Vagina (tissue), 2 donors: ENCODE measurements at regions not wholly inside any gene's neighbourhood (a gene's known extent, or its start where the extent isn't known, plus 50 kb on each side); places are given as distances from the start of the nearest gene placed in this dataset.
"Not testable (repeated sequence)": the region's sequence is repeated elsewhere in the genome, so short reads cannot be mapped to it uniquely, and the experiment has no call there.

Source experiments
- DNase-seq, 2 donors: peaks; one replicate each; pipeline ENCODE4 v3.0.0-alpha.2; 2017; ENCODE audit errors: extremely low spot score in 2 of 2
- H3K27ac ChIP-seq: fragments of 200-600 bp; sonication (generic); one replicate; pipeline ENCODE4 v1.5.1; 2019
- H3K27me3 ChIP-seq: fragments of 200-600 bp; sonication (generic); one replicate; pipeline ENCODE4 v1.5.1; 2019
- H3K36me3 ChIP-seq, 2 donors: fragments of 200-600 bp; sonication (generic); one replicate each; pipeline ENCODE4 v1.5.1; 2017 to 2019
- H3K4me1 ChIP-seq: fragments of 200-600 bp; sonication (generic); one replicate; pipeline ENCODE4 v1.5.1; 2019
- H3K4me3 ChIP-seq, 2 donors: fragments of 200-600 bp; sonication (generic); 1 replicate in 1 of 2; 2 replicates in 1 of 2; pipeline ENCODE4 v1.5.1; 2016 to 2019
- H3K9me3 ChIP-seq: fragments of 200-600 bp; sonication (generic); one replicate; pipeline ENCODE4 v1.5.1; 2019
- POLR2A ChIP-seq, 2 donors: fragments of 450-650 bp; IDR thresholded peaks; one replicate each; pipeline ENCODE4 v1.6.1; 2017; ENCODE audit warnings: antibody characterized with exemption in 2 of 2, mild to moderate bottlenecking in 2 of 2, moderate library complexity in 2 of 2
- POLR2AphosphoS5 ChIP-seq, 2 donors: sonication (generic); formaldehyde crosslinking; IDR thresholded peaks; one replicate each; pipeline ENCODE4 v1.9.0; 2017; ENCODE audit warnings: antibody characterized with exemption in 2 of 2, mild to moderate bottlenecking in 2 of 2, low read depth in 1 of 2; ENCODE audit not compliant: insufficient read depth in 1 of 2
- intact Hi-C: fragments of 100-400 bp; cut with DNase I; formaldehyde crosslinking; loops from one replicate; pipeline ENCODE4 v1.15.1; 2023
- TF ChIP-seq, protein P1 (sequence below), 3 experiments: fragments of 450-650 bp in 2 of 3; fragments of 200-600 bp in 1 of 3; sonication (generic) in 1 of 3; IDR thresholded peaks; one replicate each; pipeline ENCODE4 v1.5.1; 2017 to 2019; ENCODE audit warnings: antibody characterized with exemption in 3 of 3, mild to moderate bottlenecking in 2 of 3, moderate library complexity in 2 of 3

DNA sequence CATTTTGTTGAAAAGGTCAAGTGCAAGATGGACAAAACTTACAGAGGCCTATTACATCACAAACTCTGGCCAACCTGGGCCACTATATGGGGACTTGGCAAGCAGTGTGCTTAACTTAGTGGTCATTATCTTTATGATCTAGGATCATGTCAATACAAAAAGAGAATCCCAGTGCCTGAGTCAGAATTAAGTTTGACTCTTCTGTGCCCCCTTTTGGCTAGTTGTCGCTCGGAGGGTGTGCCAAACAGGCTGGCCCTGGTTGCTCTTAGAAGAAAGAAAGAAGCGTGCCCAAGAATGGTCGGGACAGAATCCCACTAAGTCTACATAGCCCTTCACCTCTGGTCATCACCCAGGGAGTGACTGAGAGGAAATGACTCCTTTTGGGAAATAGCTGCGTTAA lies 100.1 kb downstream of the EIF4E start:
- Histone ChIP-seq H3K4me3 (no peak overlapping the region), H3K27ac (no peak overlapping the region), H3K4me1 (no peaks in the 10 kb centered on the region), H3K9me3 (no peaks in the 10 kb centered on the region), H3K36me3 (no peaks in the 10 kb centered on the region), H3K27me3 (no peaks in the 10 kb centered on the region)
- no peak for DNase-seq
- TF ChIP-seq POLR2A (IDR thresholded peaks at IDR 0.05) (no peak), POLR2AphosphoS5 (IDR thresholded peaks at IDR 0.05; ENCODE audit: insufficient read depth in 1 of 2, low read depth in 1 of 2) (no peak)
- TF ChIP-seq, protein P1, sequence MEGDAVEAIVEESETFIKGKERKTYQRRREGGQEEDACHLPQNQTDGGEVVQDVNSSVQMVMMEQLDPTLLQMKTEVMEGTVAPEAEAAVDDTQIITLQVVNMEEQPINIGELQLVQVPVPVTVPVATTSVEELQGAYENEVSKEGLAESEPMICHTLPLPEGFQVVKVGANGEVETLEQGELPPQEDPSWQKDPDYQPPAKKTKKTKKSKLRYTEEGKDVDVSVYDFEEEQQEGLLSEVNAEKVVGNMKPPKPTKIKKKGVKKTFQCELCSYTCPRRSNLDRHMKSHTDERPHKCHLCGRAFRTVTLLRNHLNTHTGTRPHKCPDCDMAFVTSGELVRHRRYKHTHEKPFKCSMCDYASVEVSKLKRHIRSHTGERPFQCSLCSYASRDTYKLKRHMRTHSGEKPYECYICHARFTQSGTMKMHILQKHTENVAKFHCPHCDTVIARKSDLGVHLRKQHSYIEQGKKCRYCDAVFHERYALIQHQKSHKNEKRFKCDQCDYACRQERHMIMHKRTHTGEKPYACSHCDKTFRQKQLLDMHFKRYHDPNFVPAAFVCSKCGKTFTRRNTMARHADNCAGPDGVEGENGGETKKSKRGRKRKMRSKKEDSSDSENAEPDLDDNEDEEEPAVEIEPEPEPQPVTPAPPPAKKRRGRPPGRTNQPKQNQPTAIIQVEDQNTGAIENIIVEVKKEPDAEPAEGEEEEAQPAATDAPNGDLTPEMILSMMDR (IDR thresholded peaks at IDR 0.05): no peak
- intact Hi-C loops: no loop called here

DNA sequence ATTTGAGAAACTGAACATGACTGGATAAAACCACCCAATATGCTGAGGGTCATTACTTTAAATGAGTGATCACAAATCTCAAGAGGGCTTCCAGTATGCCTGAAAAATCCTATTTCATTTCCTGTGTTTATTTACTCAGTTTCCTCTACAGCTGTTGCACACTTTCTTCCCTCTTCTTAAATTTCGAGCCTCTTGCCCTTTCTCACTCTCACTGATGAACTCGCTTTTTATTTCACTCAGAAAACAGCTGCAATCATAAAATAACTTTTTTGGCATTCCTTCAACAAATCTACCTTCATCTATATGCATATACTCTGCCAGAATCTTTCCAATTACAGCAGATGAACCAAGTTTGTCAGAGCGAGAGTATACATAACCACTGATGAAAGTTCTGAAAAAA lies 101.3 kb downstream of the EIF4E start:
- Histone ChIP-seq H3K4me1 (no peaks in the 10 kb centered on the region), H3K9me3 (no peaks in the 10 kb centered on the region), H3K36me3 (no peaks in the 10 kb centered on the region), H3K27ac (no peak overlapping the region), H3K27me3 (no peaks in the 10 kb centered on the region), H3K4me3 (no peak overlapping the region)
- intact Hi-C loops: no loop called here
- no peak for DNase-seq
- TF ChIP-seq POLR2A (IDR thresholded peaks at IDR 0.05) (no peak), POLR2AphosphoS5 (IDR thresholded peaks at IDR 0.05; ENCODE audit: insufficient read depth in 1 of 2, low read depth in 1 of 2) (no peak)
- TF ChIP-seq, protein P1 (IDR thresholded peaks at IDR 0.05): no peak

DNA sequence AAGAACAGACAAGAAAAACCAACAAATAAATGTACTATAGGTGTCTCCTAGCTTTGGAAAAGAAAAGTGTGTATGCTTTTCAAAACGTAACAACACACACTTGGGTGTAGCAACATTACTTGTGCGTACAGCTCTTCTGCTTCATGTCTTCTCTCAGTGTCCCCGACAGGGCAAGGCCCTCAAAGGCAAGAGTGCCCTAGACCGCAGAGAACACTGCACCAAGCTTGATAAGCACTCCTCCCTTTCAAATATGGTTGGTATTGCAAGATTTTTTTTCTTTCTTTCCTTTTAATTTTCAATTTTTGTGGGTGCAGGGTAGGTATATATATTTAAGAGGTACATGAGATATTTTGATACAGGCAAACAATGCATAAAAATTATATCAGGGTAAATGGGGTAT lies 106.8 kb downstream of the EIF4E start:
- Histone ChIP-seq H3K27me3 (no peaks in the 10 kb centered on the region), H3K27ac (no peak overlapping the region), H3K4me3 (no peak overlapping the region), H3K36me3 (no peaks in the 10 kb centered on the region), H3K9me3 (no peaks in the 10 kb centered on the region), H3K4me1 (no peaks in the 10 kb centered on the region)
- TF ChIP-seq POLR2AphosphoS5 (IDR thresholded peaks at IDR 0.05; ENCODE audit: insufficient read depth in 1 of 2, low read depth in 1 of 2) (no peak), POLR2A (IDR thresholded peaks at IDR 0.05) (no peak)
- TF ChIP-seq, protein P1 (IDR thresholded peaks at IDR 0.05): no peak
- intact Hi-C loops: no loop called here
- no peak for DNase-seq

DNA sequence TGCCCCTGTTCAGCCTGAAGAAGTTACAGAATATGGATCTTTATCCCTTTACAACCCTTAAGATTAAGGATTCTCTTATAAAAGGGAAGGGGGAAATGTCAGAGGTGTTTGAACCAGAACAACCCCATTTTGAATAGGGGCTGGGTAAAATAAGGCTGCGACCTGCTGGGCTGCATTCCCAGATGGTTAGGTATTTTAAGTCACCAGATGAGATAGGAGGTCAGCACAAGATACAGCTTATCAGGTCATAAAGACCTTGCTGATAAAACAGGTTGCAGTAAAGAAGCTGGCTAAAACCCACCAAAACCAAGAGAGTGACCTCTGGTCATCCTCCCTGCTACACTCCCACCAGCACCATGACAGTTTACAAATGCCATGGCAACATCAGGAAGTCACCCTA lies 110.8 kb downstream of the EIF4E start:
- H3K36me3 ChIP-seq, H3K27me3 ChIP-seq, DNase-seq, H3K9me3 ChIP-seq, H3K27ac ChIP-seq, intact Hi-C loops, H3K4me1 ChIP-seq, H3K4me3 ChIP-seq: not testable (repeated sequence)

DNA sequence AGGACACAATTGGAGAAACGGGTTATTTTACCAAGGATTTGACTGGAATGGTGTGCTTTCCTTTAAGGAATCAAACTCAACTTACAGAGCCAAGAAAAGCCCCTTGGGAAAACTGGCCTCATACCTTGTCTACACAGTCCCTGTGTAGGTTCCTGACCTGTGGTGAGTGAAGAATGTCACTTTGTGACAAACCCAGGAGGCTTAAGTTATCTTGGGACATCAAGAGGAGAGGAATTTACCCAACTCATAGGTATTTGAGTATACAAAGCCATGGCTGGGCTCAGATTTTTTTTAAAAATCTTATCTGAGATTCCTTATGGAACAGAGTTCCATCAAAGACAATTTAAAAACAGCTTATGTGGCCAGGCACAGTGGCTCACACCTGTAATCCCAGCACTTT lies 112.1 kb downstream of the EIF4E start:
- no peak overlapping the region for H3K4me3 ChIP-seq
- H3K9me3 ChIP-seq: no peaks in the 10 kb centered on the region
- no peaks in the 10 kb centered on the region for H3K4me1 ChIP-seq
- H3K27ac ChIP-seq: no peak overlapping the region
- H3K36me3 ChIP-seq: no peaks in the 10 kb centered on the region
- DNase-seq: no peak
- intact Hi-C loops: no loop called here
- no peak for TF ChIP-seq POLR2AphosphoS5 (IDR thresholded peaks at IDR 0.05; ENCODE audit: insufficient read depth in 1 of 2, low read depth in 1 of 2)
- TF ChIP-seq POLR2A (IDR thresholded peaks at IDR 0.05): no peak
- TF ChIP-seq, protein P1 (IDR thresholded peaks at IDR 0.05): no peak
- H3K27me3 ChIP-seq: no peaks in the 10 kb centered on the region

DNA sequence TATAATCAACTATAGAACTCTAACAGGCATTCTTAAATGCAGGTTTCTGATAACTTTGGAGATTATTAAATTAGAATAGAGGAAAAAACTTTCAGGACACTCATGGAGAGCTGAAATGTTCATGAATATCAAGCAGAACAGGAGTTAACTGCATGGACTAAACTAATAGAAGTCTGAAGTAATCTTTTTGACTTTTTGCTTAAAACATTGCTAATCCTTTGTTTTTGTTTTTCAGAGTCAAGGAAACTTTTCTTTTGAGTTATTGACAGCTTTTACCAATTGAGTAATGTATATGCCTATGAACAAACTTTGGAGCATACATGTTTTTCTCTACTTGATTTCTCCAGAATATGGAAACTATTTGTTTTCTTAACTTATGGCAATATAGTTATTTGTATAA lies 112.5 kb downstream of the EIF4E start:
- intact Hi-C loops: no loop called here
- H3K4me1 ChIP-seq: no peaks in the 10 kb centered on the region
- no peaks in the 10 kb centered on the region for H3K27me3 ChIP-seq
- no peak for TF ChIP-seq POLR2AphosphoS5 (IDR thresholded peaks at IDR 0.05; ENCODE audit: insufficient read depth in 1 of 2, low read depth in 1 of 2)
- TF ChIP-seq, protein P1 (IDR thresholded peaks at IDR 0.05): no peak
- no peak for TF ChIP-seq POLR2A (IDR thresholded peaks at IDR 0.05)
- no peak overlapping the region for H3K4me3 ChIP-seq
- H3K27ac ChIP-seq: no peak overlapping the region
- DNase-seq: no peak
- no peaks in the 10 kb centered on the region for H3K9me3 ChIP-seq
- no peaks in the 10 kb centered on the region for H3K36me3 ChIP-seq
